SK-N-SH treated with all-trans-retinoic acid at 6 μM for 48 hours (cell line): ENCODE measurements at regions not wholly inside any gene's neighbourhood (a gene's known extent, or its start where the extent isn't known, plus 50 kb on each side); places are given as distances from the start of the nearest gene placed in this dataset.
"Not testable (repeated sequence)": the region's sequence is repeated elsewhere in the genome, so short reads cannot be mapped to it uniquely, and the experiment has no call there.

Experiments used
- ATAC-seq: fragments of 200-7000 bp; cut with Tn5 transposase; 3 replicates; pipeline ENCODE4 v1.9.1; 2020; ENCODE audit warnings: mild to moderate bottlenecking, moderate library complexity
- ARNTL ChIP-seq: fragments of 450-650 bp; formaldehyde crosslinking; IDR thresholded peaks from 2 replicates; pipeline ENCODE4 v1.5.0; 2020; ENCODE audit warnings: low read depth, mild to moderate bottlenecking, moderate library complexity, borderline replicate concordance
- BACH2 ChIP-seq: fragments of 250-450 bp; sonication (Bioruptor Pico); IDR thresholded peaks from 2 replicates; pipeline ENCODE4 v1.9.0; 2021; ENCODE audit warnings: mild to moderate bottlenecking, borderline replicate concordance
- CREB5 ChIP-seq: fragments of 250-450 bp; sonication (Bioruptor Pico); IDR thresholded peaks from 2 replicates; pipeline ENCODE4 v1.5.1; 2020; ENCODE audit warnings: low read depth, mild to moderate bottlenecking, moderate library complexity
- CSRNP3 ChIP-seq: fragments of 250-450 bp; sonication (Bioruptor Pico); IDR thresholded peaks from 2 replicates; pipeline ENCODE4 v1.5.1; 2021; ENCODE audit warnings: mild to moderate bottlenecking, moderate library complexity
- ESRRG ChIP-seq: fragments of 250-450 bp; sonication (Bioruptor Pico); IDR thresholded peaks from 2 replicates; pipeline ENCODE4 v1.6.1; 2021; ENCODE audit warnings: mild to moderate bottlenecking
- GLIS3 ChIP-seq: fragments of 250-450 bp; sonication (Bioruptor Pico); IDR thresholded peaks from 2 replicates; pipeline ENCODE4 v1.5.0; 2020; ENCODE audit warnings: mild to moderate bottlenecking, moderate library complexity
- ISL1 ChIP-seq: fragments of 250-450 bp; sonication (Bioruptor Pico); IDR thresholded peaks from 2 replicates; pipeline ENCODE4 v2.1.2; 2022; ENCODE audit warnings: mild to moderate bottlenecking, moderate library complexity
- OSR1 ChIP-seq: fragments of 250-450 bp; sonication (Bioruptor Pico); IDR thresholded peaks from 2 replicates; pipeline ENCODE4 v1.8.0; 2022; ENCODE audit warnings: moderate library complexity, mild to moderate bottlenecking, inconsistent platforms
- POU6F1 ChIP-seq: fragments of 250-450 bp; sonication (Bioruptor Pico); IDR thresholded peaks from 2 replicates; pipeline ENCODE4 v1.8.0; 2021; ENCODE audit warnings: low read depth, mild to moderate bottlenecking, moderate library complexity, borderline replicate concordance
- PPARA ChIP-seq: fragments of 250-450 bp; sonication (Bioruptor Pico); IDR thresholded peaks from 2 replicates; pipeline ENCODE4 v1.5.0; 2020; ENCODE audit warnings: mild to moderate bottlenecking, borderline replicate concordance
- SNAI2 ChIP-seq: fragments of 250-450 bp; sonication (Bioruptor Pico); IDR thresholded peaks from 2 replicates; pipeline ENCODE4 v1.5.0; 2020; ENCODE audit warnings: mild to moderate bottlenecking, moderate library complexity
- TSHZ2 ChIP-seq: fragments of 250-450 bp; sonication (Bioruptor Pico); IDR thresholded peaks from 2 replicates; pipeline ENCODE4 v1.5.0; 2020; ENCODE audit warnings: mild to moderate bottlenecking, moderate library complexity
- ZFP3 ChIP-seq: fragments of 250-450 bp; sonication (Bioruptor Pico); IDR thresholded peaks from 2 replicates; pipeline ENCODE4 v1.5.0; 2020; ENCODE audit warnings: mild to moderate bottlenecking, moderate library complexity
- ZFP30 ChIP-seq: fragments of 450-650 bp; formaldehyde crosslinking; IDR thresholded peaks from 2 replicates; pipeline ENCODE4 v1.5.0; 2022; ENCODE audit warnings: mild to moderate bottlenecking, moderate library complexity
- ZNF565 ChIP-seq: fragments of 450-650 bp; formaldehyde crosslinking; conservative IDR thresholded peaks from 2 replicates; pipeline ENCODE4 v1.5.0; 2020; ENCODE audit warnings: low read depth, mild to moderate bottlenecking, moderate library complexity
- ZNF70 ChIP-seq: fragments of 450-650 bp; formaldehyde crosslinking; IDR thresholded peaks from 2 replicates; pipeline ENCODE4 v1.5.0; 2020; ENCODE audit warnings: mild to moderate bottlenecking, moderate library complexity
- TF ChIP-seq, protein P1 (sequence below): fragments of 250-450 bp; sonication (Bioruptor Pico); IDR thresholded peaks from 2 replicates; pipeline ENCODE4 v1.8.0; 2020; ENCODE audit warnings: mild to moderate bottlenecking, moderate library complexity, borderline replicate concordance

- ATAC-seq, result no peak
- TF ChIP-seq ESRRG (CRISPR knock-in tag), result no peak
- TF ChIP-seq ZFP30 (CRISPR knock-in tag), result no peak
- TF ChIP-seq CSRNP3 (CRISPR knock-in tag), result no peak
- TF ChIP-seq TSHZ2, result no peak
- TF ChIP-seq, all 23 proteins: peak for 0
These were observed 120.3 kb upstream of the PRSS1 start for GRCh38 chr7:142628945-142629344.

DNA sequence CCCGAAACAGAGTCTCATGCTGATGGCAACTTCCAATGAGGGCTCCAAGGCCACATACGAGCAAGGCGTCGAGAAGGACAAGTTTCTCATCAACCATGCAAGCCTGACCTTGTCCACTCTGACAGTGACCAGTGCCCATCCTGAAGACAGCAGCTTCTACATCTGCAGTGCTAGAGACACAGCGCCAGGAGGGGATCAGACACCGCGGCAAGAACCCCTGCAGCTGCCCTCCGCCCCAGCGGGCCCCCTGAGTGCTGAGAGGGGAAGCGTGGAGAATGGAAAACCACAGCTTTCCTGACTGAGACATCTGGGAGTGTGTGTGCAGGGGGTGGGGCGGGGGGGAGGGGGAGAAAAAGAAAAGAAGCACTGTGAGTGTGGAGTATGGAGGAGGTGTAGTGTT, 122.0 kb upstream of the PRSS1 start:
- not testable (repeated sequence) for ATAC-seq

DNA sequence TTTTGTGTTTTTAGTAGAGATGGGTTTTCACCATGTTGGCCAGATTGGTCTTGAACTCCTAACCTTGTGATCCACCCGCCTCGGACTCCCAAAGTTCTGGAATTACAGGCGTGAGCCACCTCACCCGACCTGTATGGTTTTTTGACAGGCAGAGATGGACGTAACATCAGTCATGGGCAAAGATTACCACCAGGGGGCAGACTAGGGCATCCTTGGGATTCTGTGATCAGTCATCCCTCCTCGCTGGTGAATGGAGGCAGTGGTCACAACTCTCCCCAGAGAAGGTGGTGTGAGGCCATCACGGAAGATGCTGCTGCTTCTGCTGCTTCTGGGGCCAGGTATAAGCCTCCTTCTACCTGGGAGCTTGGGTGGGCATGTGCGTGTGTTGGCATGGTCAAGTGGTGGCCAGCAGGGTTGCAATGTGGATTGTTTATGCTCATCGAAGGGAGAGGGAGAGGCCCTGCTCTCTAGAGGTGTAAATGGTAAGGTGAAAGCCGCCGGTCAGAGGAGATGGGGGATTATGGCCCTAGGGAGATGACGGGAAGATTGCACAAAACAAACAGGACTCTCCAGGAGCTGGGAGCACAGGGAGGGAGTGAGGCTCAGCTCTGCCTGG, 122.7 kb upstream of the PRSS1 start:
- TF ChIP-seq ZNF565 (CRISPR knock-in tag), result no peak
- TF ChIP-seq, all 23 proteins: peak for 0
- ATAC-seq, result peak; percentile 81

DNA sequence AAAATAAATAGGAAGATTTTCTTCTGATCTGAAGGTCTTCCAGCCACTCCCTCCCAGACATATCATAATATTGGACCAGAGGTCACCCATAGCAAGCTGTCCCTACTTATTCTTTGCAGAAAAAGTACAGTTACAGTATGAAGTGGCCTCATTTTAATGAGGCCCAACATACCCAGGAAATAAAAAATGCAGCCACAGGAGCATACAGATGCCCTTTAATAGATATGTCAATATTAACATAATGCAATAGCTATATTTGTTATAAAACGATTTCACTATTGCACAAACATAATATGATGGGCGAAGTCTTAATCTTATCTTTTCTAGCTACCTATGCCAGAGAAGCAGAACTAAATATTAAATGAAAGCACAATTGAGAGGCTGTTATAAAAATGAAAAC, 124.1 kb upstream of the PRSS1 start:
- ATAC-seq, result not testable (repeated sequence)

DNA sequence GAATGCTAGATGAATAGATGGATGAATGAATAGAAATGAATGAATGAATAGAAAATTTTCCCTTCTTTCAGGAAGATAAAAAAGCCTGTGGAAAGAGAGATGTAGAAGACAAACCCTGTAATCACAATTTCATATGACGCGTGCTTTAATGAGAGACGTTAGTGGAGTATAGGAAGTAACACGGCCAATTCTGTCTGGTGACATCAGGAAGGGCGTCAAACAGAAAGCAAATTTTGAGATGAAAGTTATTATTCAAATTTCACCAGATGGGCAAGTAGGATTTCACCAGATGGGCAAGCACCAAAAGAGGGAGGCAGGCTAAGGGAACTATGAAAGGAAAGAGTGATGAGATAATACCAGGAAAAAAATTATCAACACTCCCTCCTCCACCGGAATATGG, 128.9 kb upstream of the PRSS1 start:
- TF ChIP-seq POU6F1 (CRISPR knock-in tag), result no peak
- no peak for TF ChIP-seq ARNTL (CRISPR knock-in tag)
- TF ChIP-seq GLIS3 (CRISPR knock-in tag), result no peak
- no peak for TF ChIP-seq CSRNP3 (CRISPR knock-in tag)
- no peak for TF ChIP-seq ZNF565 (CRISPR knock-in tag)
- TF ChIP-seq ZNF70 (CRISPR knock-in tag), result no peak
- no peak for TF ChIP-seq PPARA (CRISPR knock-in tag)
- TF ChIP-seq CREB5, result no peak
- TF ChIP-seq TSHZ2, result no peak
- TF ChIP-seq ISL1 (CRISPR knock-in tag), result no peak
- no peak for TF ChIP-seq SNAI2 (CRISPR knock-in tag)
- TF ChIP-seq OSR1 (CRISPR knock-in tag), result no peak
- no peak for TF ChIP-seq ZFP3 (CRISPR knock-in tag)
- TF ChIP-seq, protein P1, sequence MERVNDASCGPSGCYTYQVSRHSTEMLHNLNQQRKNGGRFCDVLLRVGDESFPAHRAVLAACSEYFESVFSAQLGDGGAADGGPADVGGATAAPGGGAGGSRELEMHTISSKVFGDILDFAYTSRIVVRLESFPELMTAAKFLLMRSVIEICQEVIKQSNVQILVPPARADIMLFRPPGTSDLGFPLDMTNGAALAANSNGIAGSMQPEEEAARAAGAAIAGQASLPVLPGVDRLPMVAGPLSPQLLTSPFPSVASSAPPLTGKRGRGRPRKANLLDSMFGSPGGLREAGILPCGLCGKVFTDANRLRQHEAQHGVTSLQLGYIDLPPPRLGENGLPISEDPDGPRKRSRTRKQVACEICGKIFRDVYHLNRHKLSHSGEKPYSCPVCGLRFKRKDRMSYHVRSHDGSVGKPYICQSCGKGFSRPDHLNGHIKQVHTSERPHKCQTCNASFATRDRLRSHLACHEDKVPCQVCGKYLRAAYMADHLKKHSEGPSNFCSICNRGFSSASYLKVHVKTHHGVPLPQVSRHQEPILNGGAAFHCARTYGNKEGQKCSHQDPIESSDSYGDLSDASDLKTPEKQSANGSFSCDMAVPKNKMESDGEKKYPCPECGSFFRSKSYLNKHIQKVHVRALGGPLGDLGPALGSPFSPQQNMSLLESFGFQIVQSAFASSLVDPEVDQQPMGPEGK (CRISPR knock-in tag), result no peak
- no peak for TF ChIP-seq BACH2 (CRISPR knock-in tag)
- no peak for ATAC-seq
